Hepatic stellate cell (primary cell): ENCODE measurements at regions not wholly inside any gene's neighbourhood (a gene's known extent, or its start where the extent isn't known, plus 50 kb on each side); places are given as distances from the start of the nearest gene placed in this dataset.

Experiments used
- DNase-seq: peaks from one replicate; pipeline ENCODE4 v3.0.0; 2011; ENCODE audit warnings: low spot score

GRCh38 chr20:63070301-63070625 lies 63.5 kb upstream of the BHLHE23 start:
- DNase-seq = no peak

GRCh38 chr20:63068711-63069367 lies 62.1 kb upstream of the BHLHE23 start:
- no peak for DNase-seq

- no peak for DNase-seq
Observed at GRCh38 chr20:63067721-63068560, 61.2 kb upstream of the BHLHE23 start.

GRCh38 chr20:63067266-63067635 lies 60.5 kb upstream of the BHLHE23 start:
- DNase-seq = no peak

- no peak for DNase-seq
Observed at GRCh38 chr20:63066506-63067265, 59.9 kb upstream of the BHLHE23 start.

GRCh38 chr20:63065911-63066310 lies 59.1 kb upstream of the BHLHE23 start:
- DNase-seq = no peak

GRCh38 chr20:63064745-63065711 lies 58.3 kb upstream of the BHLHE23 start:
- DNase-seq = no peak

GRCh38 chr20:63064310-63064709 lies 57.5 kb upstream of the BHLHE23 start:
- no peak for DNase-seq

GRCh38 chr20:63062188-63063140 lies 55.7 kb upstream of the BHLHE23 start:
- DNase-seq = no peak

- no peak for DNase-seq
Observed at GRCh38 chr20:63061771-63062100, 55.0 kb upstream of the BHLHE23 start.

- no peak for DNase-seq
Observed at GRCh38 chr20:63061051-63061770, 54.4 kb upstream of the BHLHE23 start.

- peak; percentile 87 for DNase-seq
Observed at GRCh38 chr20:63060057-63060991, 53.6 kb upstream of the BHLHE23 start.

GRCh38 chr20:63059684-63060056 lies 52.9 kb upstream of the BHLHE23 start:
- DNase-seq = no peak

GRCh38 chr20:63058696-63059335 lies 52.1 kb upstream of the BHLHE23 start:
- no peak for DNase-seq

GRCh38 chr20:63057171-63058117 lies 50.7 kb upstream of the BHLHE23 start:
- no peak for DNase-seq

- DNase-seq = peak; percentile 54
Observed at GRCh38 chr20:63056236-63057170, 49.7 kb upstream of the BHLHE23 start.
